ENCODE measurements at regions not wholly inside any gene's neighbourhood (a gene's known extent, or its start where the extent isn't known, plus 50 kb on each side); places are given as distances from the start of the nearest gene placed in this dataset.

GRCh38 chr10:112895292-112895691, 54.8 kb upstream of the TCF7L2 start:
- WGBS (ENCODE audit: extremely low coverage, insufficient coverage, low lambda C conversion rate), result no CpG with 5 or more reads among the region's 4 CpGs
- no peak overlapping the region for H3K4me3 ChIP-seq (ENCODE audit: low read length)
- H3K36me3 ChIP-seq (ENCODE audit: control insufficient read depth, insufficient read depth, low read length), result no peaks in the 10 kb centered on the region
- H2BK5ac ChIP-seq (ENCODE audit: low read length), result no peak overlapping the region
- no peak overlapping the region for H3K27ac ChIP-seq (ENCODE audit: low read depth, low read length)
- peaks cover 5% of the 10 kb centered on the region for H3K4me1 ChIP-seq (ENCODE audit: control insufficient read depth, low read depth, low read length)
- no peaks in the 10 kb centered on the region for H3K79me1 ChIP-seq (ENCODE audit: low read length)
- H3K79me2 ChIP-seq (ENCODE audit: control insufficient read depth, insufficient read depth, low read length), result no peaks in the 10 kb centered on the region
- H3K4ac ChIP-seq (ENCODE audit: low read depth, low read length), result no peak overlapping the region
- no peak overlapping the region for H2AK5ac ChIP-seq (ENCODE audit: low read length)
- H2BK15ac ChIP-seq (replicated peaks; ENCODE audit: low read depth), result no peak overlapping the region
- no peak for DNase-seq
- H3K18ac ChIP-seq (ENCODE audit: low read length), result no peak overlapping the region
- H3K23ac ChIP-seq (ENCODE audit: low read length), result no peak overlapping the region
- no peak overlapping the region for H3K56ac ChIP-seq (ENCODE audit: low read length)
- no peak overlapping the region for H4K8ac ChIP-seq (ENCODE audit: low read depth, low read length)
- no peak overlapping the region for H3K9ac ChIP-seq (ENCODE audit: low read length)
- H2BK120ac ChIP-seq (ENCODE audit: low read depth, low read length), result no peak overlapping the region
- H3K27me3 ChIP-seq (ENCODE audit: insufficient read depth, low read length, poor library complexity), result peaks cover 4% of the 10 kb centered on the region
- no peak overlapping the region for H4K5ac ChIP-seq (ENCODE audit: low read length)
- H3K4me2 ChIP-seq (ENCODE audit: low read length), result no peak overlapping the region

- H3K23ac ChIP-seq (ENCODE audit: low read length), result no peak overlapping the region
- H2BK15ac ChIP-seq (replicated peaks; ENCODE audit: low read depth), result no peak overlapping the region
- H3K4me2 ChIP-seq (ENCODE audit: low read length), result no peak overlapping the region
- H3K9ac ChIP-seq (ENCODE audit: low read length), result no peak overlapping the region
- no peak overlapping the region for H4K5ac ChIP-seq (ENCODE audit: low read length)
- no peak overlapping the region for H3K4me3 ChIP-seq (ENCODE audit: low read length)
- H2BK120ac ChIP-seq (ENCODE audit: low read depth, low read length), result no peak overlapping the region
- H3K56ac ChIP-seq (ENCODE audit: low read length), result no peak overlapping the region
- no peak overlapping the region for H3K27ac ChIP-seq (ENCODE audit: low read depth, low read length)
- DNase-seq, result no peak
- peaks cover 5% of the 10 kb centered on the region for H3K4me1 ChIP-seq (ENCODE audit: control insufficient read depth, low read depth, low read length)
- peaks cover 4% of the 10 kb centered on the region for H3K27me3 ChIP-seq (ENCODE audit: insufficient read depth, low read length, poor library complexity)
- no peak overlapping the region for H3K18ac ChIP-seq (ENCODE audit: low read length)
- no peak overlapping the region for H2BK5ac ChIP-seq (ENCODE audit: low read length)
- 100% methylated on average over 1 of the region's 3 CpGs for WGBS (ENCODE audit: extremely low coverage, insufficient coverage, low lambda C conversion rate)
- no peaks in the 10 kb centered on the region for H3K79me2 ChIP-seq (ENCODE audit: control insufficient read depth, insufficient read depth, low read length)
- H3K36me3 ChIP-seq (ENCODE audit: control insufficient read depth, insufficient read depth, low read length), result no peaks in the 10 kb centered on the region
- no peak overlapping the region for H2AK5ac ChIP-seq (ENCODE audit: low read length)
- H4K8ac ChIP-seq (ENCODE audit: low read depth, low read length), result no peak overlapping the region
- H3K4ac ChIP-seq (ENCODE audit: low read depth, low read length), result no peak overlapping the region
- no peaks in the 10 kb centered on the region for H3K79me1 ChIP-seq (ENCODE audit: low read length)
Observed at GRCh38 chr10:112896273-112896672, 53.8 kb upstream of the TCF7L2 start.

DNA sequence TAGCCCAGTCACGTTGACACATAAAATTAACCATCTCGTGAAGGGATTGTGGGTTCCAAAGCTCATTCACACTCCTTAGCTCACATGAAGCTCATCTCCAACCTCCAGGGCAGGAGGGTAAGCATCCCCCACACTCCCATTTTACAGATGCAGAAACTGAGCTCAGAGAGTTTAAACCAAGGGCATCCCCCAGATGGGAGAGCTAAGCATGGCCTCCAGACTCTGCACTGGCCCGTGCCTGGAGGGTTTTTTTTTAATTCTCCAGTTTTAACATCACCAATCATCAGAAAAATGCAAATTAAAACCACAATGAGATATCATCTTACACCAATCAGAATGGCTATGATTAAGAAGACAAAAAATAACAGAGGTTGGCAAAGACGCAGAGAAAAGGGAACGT, 53.3 kb upstream of the TCF7L2 start:
- peaks cover 4% of the 10 kb centered on the region for H3K27me3 ChIP-seq (ENCODE audit: insufficient read depth, low read length, poor library complexity)
- H3K4me3 ChIP-seq (ENCODE audit: low read length), result no peak overlapping the region
- no peak overlapping the region for H3K4ac ChIP-seq (ENCODE audit: low read depth, low read length)
- no peak overlapping the region for H3K27ac ChIP-seq (ENCODE audit: low read depth, low read length)
- H3K79me1 ChIP-seq (ENCODE audit: low read length), result no peaks in the 10 kb centered on the region
- peaks cover 5% of the 10 kb centered on the region for H3K4me1 ChIP-seq (ENCODE audit: control insufficient read depth, low read depth, low read length)
- H3K9ac ChIP-seq (ENCODE audit: low read length), result no peak overlapping the region
- no peak overlapping the region for H2BK5ac ChIP-seq (ENCODE audit: low read length)
- H2BK120ac ChIP-seq (ENCODE audit: low read depth, low read length), result no peak overlapping the region
- no peaks in the 10 kb centered on the region for H3K79me2 ChIP-seq (ENCODE audit: control insufficient read depth, insufficient read depth, low read length)
- no peak overlapping the region for H2AK5ac ChIP-seq (ENCODE audit: low read length)
- H3K4me2 ChIP-seq (ENCODE audit: low read length), result no peak overlapping the region
- H3K18ac ChIP-seq (ENCODE audit: low read length), result no peak overlapping the region
- H3K36me3 ChIP-seq (ENCODE audit: control insufficient read depth, insufficient read depth, low read length), result no peaks in the 10 kb centered on the region
- no peak overlapping the region for H4K5ac ChIP-seq (ENCODE audit: low read length)
- WGBS (ENCODE audit: extremely low coverage, insufficient coverage, low lambda C conversion rate), result no CpG with 5 or more reads among the region's 5 CpGs
- DNase-seq, result no peak
- no peak overlapping the region for H2BK15ac ChIP-seq (replicated peaks; ENCODE audit: low read depth)
- H4K8ac ChIP-seq (ENCODE audit: low read depth, low read length), result no peak overlapping the region
- H3K23ac ChIP-seq (ENCODE audit: low read length), result no peak overlapping the region
- H3K56ac ChIP-seq (ENCODE audit: low read length), result no peak overlapping the region

DNA sequence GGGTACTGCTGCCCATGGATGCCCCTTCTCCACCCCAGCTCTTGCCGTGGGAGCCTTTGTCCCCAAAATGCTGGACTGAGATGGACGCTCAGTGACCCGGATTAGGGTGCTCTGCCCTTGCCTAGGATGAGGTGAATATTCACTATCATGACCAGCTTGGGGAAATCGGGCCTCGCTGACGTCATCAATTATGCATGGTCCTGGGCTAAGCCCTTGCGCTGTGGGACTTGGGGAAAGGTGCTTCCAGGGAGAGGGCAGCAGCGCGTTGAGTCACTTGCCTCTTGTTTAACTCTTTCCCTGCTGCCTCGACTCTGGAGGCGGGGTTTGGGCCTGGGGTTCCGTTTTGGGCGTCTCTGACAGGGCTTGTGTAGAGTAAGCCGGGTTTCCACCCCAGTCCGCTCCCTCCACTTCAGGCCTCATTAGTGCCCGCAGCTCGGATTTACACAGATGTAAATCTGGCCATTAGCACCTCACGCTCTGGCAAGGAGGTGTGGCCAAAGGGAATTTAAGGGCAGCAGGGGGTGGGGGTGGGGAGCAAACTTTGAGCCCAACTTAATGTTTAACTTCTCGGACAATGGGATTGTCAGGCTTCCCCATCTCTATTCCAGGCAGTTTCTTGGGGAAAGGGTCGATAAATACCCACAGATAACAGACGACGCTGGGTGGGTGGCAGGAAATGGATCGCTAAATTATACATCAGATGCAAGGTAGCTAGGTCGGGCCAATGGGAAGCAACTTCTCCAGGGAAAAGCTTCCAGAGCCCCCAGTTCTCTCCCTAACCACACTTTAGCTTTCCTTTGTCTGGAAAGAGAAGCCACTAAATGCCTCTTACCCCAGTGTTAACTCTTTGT, 51.3 kb upstream of the TCF7L2 start:
- Histone ChIP-seq H2BK120ac (ENCODE audit: low read depth, low read length) (no peak overlapping the region), H3K23ac (ENCODE audit: low read length) (no peak overlapping the region), H3K79me1 (ENCODE audit: low read length) (no peaks in the 10 kb centered on the region), H3K4me2 (ENCODE audit: low read length) (peak overlapping the region; percentile 49), H3K79me2 (ENCODE audit: control insufficient read depth, insufficient read depth, low read length) (no peaks in the 10 kb centered on the region), H4K5ac (ENCODE audit: low read length) (no peak overlapping the region), H3K4me3 (ENCODE audit: low read length) (no peak overlapping the region), H2BK5ac (ENCODE audit: low read length) (no peak overlapping the region), H3K9ac (ENCODE audit: low read length) (peak overlapping the region; percentile 25), H3K27ac (ENCODE audit: low read depth, low read length) (peak overlapping the region; percentile 46), H3K27me3 (ENCODE audit: insufficient read depth, low read length, poor library complexity) (peaks cover 4% of the 10 kb centered on the region), H4K8ac (ENCODE audit: low read depth, low read length) (no peak overlapping the region), H3K36me3 (ENCODE audit: control insufficient read depth, insufficient read depth, low read length) (no peaks in the 10 kb centered on the region), H3K4me1 (ENCODE audit: control insufficient read depth, low read depth, low read length) (peaks cover 5% of the 10 kb centered on the region), H3K18ac (ENCODE audit: low read length) (peak overlapping the region; percentile 25), H3K4ac (ENCODE audit: low read depth, low read length) (no peak overlapping the region), H3K56ac (ENCODE audit: low read length) (peak overlapping the region; percentile 57), H2AK5ac (ENCODE audit: low read length) (no peak overlapping the region), H2BK15ac (replicated peaks; ENCODE audit: low read depth) (no peak overlapping the region)
- DNase-seq, result peak; percentile 95
- WGBS (ENCODE audit: extremely low coverage, insufficient coverage, low lambda C conversion rate), result no CpG with 5 or more reads among the region's 24 CpGs

DNA sequence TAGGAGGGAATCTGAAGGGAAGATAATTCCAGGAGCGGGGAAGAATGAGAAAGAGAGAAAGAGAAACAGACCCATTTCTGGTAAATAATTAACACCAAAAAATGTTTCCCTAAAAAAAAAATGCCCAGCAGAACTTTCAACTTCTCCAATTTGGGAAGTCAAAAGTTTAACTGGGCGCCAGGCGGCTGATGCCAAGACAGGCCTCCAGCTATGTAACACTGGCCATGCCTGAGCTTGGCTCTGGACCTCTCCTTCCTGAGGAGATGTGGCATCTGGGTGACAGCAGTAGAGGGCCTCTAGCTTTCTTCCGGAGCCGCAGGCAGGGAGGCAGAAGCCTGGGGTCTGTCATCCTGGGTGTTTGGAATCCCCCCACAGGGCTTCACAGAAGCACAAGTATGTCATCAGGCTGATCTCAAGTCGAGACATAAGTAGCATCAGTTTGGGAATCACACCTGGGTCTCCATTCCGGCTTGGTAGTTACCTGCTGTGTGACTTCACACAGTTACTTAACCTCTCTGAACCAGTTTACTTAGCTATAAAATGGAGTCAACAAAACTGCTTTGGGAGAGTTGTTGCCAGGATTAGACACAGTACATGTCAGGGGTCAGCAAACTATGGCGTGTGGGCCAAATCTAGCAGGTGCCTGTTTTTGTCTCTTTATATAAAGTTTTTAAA, 50.5 kb upstream of the TCF7L2 start:
- no CpG with 5 or more reads among the region's 8 CpGs for WGBS (ENCODE audit: extremely low coverage, insufficient coverage, low lambda C conversion rate)
- Histone ChIP-seq H2AK5ac (ENCODE audit: low read length) (no peak overlapping the region), H3K23ac (ENCODE audit: low read length) (no peak overlapping the region), H2BK5ac (ENCODE audit: low read length) (no peak overlapping the region), H3K18ac (ENCODE audit: low read length) (peak overlapping the region; percentile 25), H3K4me3 (ENCODE audit: low read length) (no peak overlapping the region), H2BK15ac (replicated peaks; ENCODE audit: low read depth) (no peak overlapping the region), H2BK120ac (ENCODE audit: low read depth, low read length) (no peak overlapping the region), H3K56ac (ENCODE audit: low read length) (peak overlapping the region; percentile 57), H3K4ac (ENCODE audit: low read depth, low read length) (no peak overlapping the region), H3K9ac (ENCODE audit: low read length) (no peak overlapping the region), H4K8ac (ENCODE audit: low read depth, low read length) (no peak overlapping the region), H3K4me2 (ENCODE audit: low read length) (peak overlapping the region; percentile 49), H3K4me1 (ENCODE audit: control insufficient read depth, low read depth, low read length) (peaks cover 5% of the 10 kb centered on the region), H3K79me2 (ENCODE audit: control insufficient read depth, insufficient read depth, low read length) (no peaks in the 10 kb centered on the region), H3K27ac (ENCODE audit: low read depth, low read length) (peak overlapping the region; percentile 46), H4K5ac (ENCODE audit: low read length) (no peak overlapping the region), H3K36me3 (ENCODE audit: control insufficient read depth, insufficient read depth, low read length) (no peaks in the 10 kb centered on the region), H3K27me3 (ENCODE audit: insufficient read depth, low read length, poor library complexity) (peaks cover 4% of the 10 kb centered on the region), H3K79me1 (ENCODE audit: low read length) (no peaks in the 10 kb centered on the region)
- peak; percentile 17 for DNase-seq
